DMS79 treated with DMSO at 0.1 percent for 48 hours (cell line): ENCODE measurements at regions not wholly inside any gene's neighbourhood (a gene's known extent, or its start where the extent isn't known, plus 50 kb on each side); places are given as distances from the start of the nearest gene placed in this dataset.

Source experiments
- DNase-seq: peaks from one replicate; lab custom pipeline; 2025; lab: John Stamatoyannopoulos, UW

DNA sequence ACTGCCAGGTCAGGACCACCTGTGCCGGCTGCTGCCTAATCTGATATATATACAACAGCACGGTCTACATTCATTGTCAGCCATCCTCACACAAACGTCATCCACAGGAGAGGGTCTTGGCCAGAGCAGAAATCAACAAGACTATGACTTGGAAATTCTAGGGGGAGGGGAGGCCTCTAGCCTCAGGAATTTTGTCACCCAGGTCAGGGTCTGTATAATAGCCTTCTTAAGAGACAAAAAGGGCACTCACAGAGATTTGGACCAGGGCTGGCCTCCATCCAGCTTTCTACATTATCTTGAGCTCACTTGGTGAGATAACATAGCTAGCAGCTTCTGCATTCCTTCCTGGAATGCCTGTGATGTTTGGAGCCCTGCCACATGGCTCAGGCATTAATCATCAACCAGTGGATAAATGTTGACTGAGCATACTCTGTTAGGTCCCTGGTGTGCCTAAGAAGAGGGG, 50.4 kb upstream of the CTIF start:
- DNase-seq, result no peak

DNA sequence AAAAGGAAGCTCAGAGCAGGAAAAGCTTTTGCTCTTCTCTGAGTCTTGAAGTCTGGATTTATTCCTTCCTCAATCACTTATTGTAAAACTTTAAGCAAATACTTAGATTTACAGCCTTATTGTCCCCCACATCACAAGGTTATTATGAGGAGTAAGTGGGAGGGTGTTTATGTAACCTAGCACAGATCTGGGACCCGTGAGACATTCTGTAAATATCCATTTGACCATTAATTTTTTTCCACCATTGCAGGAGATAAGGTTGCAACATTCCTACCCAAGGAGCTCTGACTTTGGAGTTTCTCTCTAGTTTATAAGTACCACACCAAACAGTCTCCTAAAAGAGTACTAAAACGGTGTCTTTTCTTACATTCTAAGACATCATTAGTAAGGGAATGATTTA, 52.1 kb upstream of the CTIF start:
- DNase-seq, result no peak

DNA sequence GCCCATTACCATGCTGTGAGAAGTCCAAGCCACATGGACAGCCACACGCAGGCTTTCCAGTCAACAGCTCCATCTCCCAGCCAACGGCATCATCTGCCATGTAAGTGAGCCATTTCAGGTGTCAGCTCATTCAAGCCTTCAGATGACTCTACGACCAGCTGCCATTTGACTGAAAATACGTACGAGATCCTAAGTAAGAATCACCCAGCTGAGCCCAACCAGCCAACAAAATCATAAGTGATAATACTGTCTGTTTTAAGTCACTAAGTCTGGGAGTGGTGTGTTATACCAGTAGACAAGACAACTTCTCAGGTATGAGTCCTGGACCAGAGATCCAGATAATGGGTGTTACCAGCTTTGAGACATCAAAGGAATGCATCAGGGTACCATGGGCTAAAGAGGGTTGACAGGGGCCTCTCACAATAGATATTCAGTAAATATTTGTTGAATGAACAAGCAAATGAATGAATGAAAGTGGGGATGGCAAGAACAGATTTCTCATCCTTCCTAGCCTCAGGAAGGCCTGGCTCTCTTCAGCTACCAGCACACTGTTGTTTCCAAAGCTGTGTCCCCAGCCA, 52.9 kb upstream of the CTIF start:
- no peak for DNase-seq

DNA sequence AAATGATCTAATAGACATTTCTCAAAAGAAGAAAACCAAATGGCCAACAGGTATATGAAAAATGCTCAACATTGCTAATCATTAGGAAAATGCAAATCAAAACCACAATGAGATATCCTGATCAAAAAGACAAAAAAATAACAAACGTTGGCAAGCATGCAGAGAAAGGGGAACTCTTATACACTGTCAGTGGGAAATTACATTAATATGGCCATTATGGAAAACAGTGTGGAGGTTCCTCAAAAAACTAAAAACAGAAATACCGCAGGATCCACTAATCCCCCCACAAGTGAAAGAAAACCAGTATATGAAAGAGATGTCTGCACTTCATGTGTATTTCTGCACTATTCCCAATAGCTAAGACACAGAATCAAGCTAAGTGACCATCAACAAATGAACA, 57.7 kb upstream of the CTIF start:
- DNase-seq, result no peak

DNA sequence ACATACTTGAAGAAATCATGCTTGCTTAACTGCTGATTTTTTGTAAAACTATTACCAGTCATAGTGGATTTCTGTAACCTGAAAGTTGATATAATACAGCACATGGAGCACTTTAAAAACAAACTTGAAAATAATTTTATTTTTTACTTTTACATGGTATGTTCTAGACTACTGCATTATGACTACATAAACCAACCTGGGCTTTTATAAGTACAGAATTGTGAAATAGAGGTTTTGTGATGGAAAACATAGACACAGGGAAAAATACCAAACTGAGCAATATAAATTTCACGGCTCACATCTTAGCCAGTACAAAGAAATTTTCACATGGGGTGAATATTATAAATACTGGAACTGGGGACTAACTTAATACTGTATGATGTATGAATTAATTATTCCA, 59.3 kb upstream of the CTIF start:
- no peak for DNase-seq

DNA sequence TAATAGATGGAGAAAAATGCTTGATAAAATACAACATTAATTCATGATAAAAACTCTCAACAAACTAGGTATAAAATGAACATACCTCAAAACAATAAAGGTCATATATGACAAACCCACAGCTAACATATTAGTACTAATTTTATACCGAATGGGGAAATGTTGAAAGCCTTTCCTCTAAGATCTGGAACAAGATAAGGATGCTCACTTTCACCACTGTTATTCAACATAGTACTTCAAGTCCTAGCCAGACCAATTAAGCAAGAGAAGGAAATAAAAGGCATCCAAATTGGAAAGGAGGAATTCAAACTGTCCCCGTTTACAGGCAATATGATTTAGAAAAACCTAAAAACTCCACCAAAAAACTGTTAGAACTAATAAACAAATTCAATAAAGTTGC, 61.5 kb upstream of the CTIF start:
- no peak for DNase-seq

DNA sequence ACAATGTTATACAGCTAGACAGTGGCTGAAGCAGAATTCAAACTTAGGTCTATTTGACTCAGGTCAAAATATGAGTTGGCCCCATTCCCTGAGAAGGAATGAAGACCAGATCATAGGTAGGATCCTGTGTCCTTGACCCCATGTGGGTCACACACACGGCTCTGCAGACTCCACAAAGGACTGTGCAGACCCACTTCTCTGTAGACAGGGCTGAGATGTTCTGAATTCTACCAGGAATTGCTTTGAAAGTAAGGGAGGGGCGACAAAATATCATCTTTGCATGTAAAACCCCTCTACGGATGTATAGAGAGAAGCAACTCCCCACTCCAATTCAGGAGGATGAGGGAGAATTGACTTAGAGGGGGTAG, 62.3 kb upstream of the CTIF start:
- no peak for DNase-seq

DNA sequence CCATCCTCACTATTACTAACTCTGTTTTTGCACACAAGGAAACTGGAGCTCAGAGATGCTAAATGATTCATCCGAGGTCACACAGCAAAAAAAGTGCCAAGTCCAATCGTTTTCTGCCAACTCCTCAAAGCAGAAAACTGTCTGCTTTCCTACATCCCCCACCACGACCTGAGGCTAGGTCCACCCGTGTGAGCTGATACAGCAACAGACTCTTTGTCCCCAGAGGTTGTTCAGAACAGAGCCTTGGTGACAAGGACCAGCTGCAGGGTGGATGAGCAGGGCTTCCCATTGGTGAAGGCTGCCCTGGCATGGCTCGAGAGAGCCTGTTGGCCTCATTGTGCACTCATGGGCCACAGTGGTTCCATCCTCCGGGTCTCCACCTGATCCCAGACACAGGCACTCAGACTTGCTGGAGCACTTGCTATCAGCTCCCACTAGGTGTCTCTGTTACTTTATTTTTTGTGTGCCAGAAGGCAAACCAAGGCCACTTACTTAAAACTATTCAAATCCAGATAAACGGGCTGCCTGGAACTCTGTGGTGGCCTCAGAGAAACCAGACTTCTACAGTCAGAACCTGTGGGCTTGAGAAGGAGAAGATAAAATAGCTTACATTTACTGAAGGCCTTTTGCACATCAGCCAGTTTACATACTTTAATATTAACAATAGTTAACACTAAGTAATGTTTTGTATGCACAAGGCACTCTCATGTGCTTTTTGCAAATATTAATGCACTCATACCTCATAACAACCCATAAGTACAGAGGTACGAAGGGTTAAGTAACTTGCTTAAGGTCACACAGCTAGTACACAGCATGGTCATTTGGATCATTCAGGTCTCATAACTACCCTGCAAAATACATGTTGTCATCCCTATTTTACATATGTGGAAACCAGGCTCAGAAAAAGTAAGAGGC, 62.9 kb upstream of the CTIF start:
- DNase-seq, result peak; percentile 81

DNA sequence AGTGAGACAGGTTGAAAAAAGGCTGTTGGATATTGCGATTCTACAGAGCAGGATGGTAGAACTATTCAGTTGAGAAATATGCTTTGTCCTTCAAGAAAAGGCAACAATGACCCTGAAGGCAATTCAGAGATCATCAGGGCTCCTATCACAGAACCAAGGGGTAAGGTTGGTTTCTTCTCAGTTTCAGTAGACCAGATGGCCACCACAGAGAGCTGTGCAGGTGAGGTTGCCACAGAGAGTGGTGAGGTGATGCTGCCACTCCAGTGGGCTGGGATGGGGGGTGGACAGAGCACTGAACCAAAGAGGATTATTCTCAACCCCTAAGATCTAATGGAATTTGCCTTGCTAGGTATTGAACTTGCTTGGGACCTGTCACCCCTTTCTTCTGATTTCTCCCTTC, 64.6 kb upstream of the ZBTB7C start:
- DNase-seq, result no peak

DNA sequence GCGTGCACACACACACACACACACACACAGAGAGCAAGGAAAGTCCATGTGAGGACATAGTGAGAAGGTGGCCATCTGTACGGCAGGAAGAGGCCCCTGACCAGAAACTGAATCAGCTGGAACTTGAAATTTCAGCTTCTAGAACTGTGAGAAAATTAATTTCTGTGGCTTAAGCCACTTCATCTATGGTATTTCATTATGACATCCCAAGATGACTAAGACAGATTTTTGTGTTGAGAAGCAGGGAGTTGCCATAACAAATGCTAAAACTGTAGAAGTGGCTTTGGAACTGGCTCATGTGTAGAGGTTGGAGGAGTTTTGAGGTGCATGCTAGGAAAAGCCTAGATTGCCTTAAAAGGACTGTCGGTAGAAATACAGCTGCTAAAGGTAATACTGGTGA, 63.4 kb upstream of the ZBTB7C start:
- DNase-seq, result no peak

DNA sequence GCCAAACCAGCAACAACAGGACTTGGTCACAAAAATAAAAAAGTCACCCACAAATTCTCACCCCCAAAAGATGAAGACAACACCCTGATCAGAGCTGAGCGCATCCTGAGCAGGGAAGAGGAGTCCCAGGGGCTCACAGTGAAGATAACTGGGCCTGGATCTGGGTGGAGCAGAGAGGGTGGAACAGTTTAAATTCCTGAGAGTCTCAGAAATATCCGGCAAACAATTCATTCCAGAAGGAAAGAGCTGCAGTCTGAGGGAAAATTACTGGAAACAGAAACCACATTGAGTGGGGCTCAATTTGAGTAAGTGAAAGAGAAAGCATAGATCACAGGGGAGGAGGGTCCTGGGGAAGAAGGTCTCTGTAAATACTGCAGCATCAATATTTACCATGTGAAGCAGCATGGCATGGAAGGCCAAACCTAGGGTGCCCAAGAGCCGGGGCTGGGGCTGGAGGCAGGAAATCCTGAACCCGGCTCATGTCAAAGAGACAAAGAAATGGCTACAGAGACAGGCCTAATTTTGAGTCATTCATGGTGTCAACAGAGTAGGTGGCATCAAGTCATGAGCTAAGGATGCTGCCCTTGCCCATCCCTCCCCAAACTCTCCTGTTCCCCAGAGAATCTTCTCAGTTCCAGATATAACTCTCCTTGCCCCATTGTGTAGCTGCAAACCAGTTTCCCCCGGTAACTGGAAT, 61.4 kb upstream of the ZBTB7C start:
- DNase-seq, result no peak

DNA sequence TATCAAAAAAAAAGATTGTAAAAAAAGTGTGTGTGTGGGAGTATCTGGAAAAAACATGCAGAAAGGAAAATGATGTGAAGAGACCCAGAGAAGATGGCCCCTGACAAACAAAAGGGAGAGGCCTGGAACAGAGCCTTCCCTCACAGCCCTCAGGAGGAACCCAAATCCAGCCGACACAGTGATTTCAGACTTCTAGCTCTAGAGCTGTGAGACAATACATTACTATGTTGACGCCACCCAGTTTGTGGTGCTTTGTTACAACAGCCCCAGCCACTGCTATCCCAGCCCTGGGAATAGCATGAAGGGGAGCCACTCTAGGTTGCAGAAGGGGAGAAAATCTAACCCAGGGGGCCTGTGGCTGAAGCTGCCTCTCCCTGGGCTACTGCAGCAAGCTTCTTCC, 59.0 kb upstream of the ZBTB7C start:
- no peak for DNase-seq

DNA sequence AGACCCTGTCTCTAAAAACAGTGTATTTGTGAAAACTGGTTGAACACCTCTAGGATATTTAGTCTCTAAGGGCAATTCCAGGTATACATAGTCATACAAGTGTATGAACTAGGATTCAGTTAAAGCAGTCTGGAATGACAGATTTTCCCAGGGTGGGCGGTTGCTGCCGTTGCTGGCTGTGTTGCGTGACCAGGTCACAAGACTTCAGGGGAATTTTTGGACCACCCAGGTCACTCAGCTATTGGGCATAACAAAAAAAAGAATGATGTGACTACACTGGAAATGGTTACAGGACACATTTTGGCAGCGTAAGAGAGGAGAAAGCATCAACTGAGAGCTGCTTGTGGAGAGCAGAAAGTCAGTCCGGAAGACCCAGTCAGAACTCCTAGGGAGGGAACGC, 58.0 kb upstream of the ZBTB7C start:
- DNase-seq, result no peak

DNA sequence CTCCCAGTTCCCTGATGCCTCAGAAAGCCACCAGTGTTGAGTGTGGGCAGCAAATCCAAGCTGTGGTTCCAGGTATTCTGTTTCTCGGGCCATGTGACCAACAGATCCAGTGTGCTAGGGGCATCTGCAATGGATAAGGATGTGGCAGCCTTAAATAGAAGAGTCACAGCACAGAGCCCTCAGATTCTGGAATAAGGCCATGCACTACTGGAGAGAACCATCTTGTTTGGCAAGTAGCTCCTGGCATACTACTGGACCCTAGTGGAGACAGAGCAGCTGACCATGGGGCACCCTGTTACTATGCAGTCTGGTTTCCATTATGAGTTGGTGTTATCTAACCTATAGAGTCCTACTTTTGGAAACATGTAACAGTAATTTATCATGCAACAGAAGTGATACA, 53.3 kb upstream of the ZBTB7C start:
- DNase-seq, result no peak

DNA sequence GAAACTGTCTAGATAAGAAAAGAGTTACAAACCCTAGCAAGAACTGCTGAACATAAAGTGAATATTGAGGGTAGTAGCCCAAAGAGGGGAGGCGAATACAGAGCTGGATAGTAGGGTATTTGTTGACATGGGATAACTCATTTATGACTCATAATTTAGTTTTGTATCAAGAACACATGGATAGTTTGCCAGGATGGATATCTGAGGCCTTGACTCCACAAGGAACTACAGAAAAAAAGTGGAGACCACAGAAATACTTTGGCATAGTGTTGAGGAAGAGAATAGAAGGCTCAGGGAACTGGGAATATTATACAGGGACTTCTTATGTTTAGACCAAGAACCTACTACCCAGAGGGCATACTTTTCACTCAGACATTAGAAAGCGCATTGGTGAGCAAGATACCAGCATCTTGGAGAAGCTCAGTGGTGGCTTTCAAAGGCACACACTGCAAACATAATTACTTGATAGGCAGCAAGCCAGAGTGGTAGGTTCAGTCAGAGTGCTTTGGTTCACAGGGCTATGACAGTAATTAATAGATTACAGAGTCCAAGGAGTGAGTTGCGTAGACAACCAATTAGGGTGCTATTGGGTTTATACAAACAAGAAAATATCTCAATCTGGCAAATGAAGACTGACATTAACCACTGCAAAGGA, 51.9 kb upstream of the ZBTB7C start:
- no peak for DNase-seq

DNA sequence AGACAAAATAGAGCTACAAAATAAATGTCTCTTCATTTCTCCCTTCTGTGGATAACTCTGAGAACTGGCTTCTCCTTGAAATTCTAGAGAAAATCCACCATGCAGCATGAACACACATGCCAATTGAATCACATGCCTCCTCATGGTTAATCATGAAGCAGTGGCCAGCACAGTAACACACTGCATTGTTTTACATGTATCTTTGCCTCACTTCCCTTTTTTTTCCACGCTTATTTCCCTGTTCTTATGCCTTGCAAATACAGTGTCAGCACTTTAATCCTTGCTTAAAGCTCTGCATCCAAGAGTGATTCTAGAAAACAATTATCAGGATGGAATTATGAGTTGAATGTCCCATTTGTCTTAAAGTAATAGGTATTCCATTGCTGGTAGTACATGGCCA, 50.3 kb upstream of the ZBTB7C start:
- no peak for DNase-seq

DNA sequence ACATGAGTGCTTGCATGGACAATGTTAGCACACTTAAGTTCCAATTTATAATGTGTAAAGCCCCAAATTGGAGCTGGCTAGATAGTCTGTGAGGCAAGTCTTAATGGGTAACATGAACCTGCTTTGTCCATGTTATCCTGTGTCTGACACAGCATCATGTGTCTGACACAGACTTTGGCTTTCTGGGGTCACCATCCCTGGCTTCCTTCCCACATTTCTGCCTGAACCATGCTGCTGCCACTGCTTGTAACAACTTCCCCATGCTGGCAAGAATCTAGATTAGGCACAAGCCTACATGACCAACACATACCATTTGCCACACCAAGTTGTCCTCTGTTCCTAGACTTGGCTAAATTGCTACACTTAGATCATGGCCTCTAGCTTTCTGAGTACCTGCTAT, 49.8 kb upstream of the ZBTB7C start:
- no peak for DNase-seq
